Left ventricle myocardium inferior (tissue), 1 donor: ENCODE measurements at regions not wholly inside any gene's neighbourhood (a gene's known extent, or its start where the extent isn't known, plus 50 kb on each side); places are given as distances from the start of the nearest gene placed in this dataset.
A peak's percentile ranks its signal among the peaks of the same experiment; 100 is the strongest.

Experiments used
- DNase-seq: peaks from one replicate; pipeline ENCODE4 v3.0.0-alpha.2; 2020
- H3K27ac ChIP-seq: fragments of 200-600 bp; replicated peaks from 2 replicates; pipeline ENCODE4 v1.8.0; 2021
- H3K27me3 ChIP-seq: fragments of 200-600 bp; 2 replicates; pipeline ENCODE4 v1.8.0; 2021; ENCODE audit warnings: low read depth
- H3K36me3 ChIP-seq: fragments of 200-600 bp; 2 replicates; pipeline ENCODE4 v1.8.0; 2021
- H3K4me1 ChIP-seq: fragments of 200-600 bp; 2 replicates; pipeline ENCODE4 v1.8.0; 2021
- H3K4me3 ChIP-seq: fragments of 200-600 bp; 2 replicates; pipeline ENCODE4 v1.8.0; 2021; ENCODE audit warnings: mild to moderate bottlenecking, moderate library complexity
- H3K9me3 ChIP-seq: fragments of 200-600 bp; replicated peaks from 2 replicates; pipeline ENCODE4 v1.8.0; 2021
- intact Hi-C: fragments of 100-400 bp; cut with micrococcal nuclease; formaldehyde crosslinking; loops from one replicate; pipeline ENCODE4 v1.11.0; 2022
- TF ChIP-seq, protein P1 (sequence below): fragments of 200-600 bp; IDR thresholded peaks from 2 replicates; pipeline ENCODE4 v1.8.0; 2021; ENCODE audit warnings: antibody characterized with exemption, mild to moderate bottlenecking, borderline replicate concordance
- donor health status: DM: no; HTN: yes; CAD: no; lungs with severe emphysema.

DNA sequence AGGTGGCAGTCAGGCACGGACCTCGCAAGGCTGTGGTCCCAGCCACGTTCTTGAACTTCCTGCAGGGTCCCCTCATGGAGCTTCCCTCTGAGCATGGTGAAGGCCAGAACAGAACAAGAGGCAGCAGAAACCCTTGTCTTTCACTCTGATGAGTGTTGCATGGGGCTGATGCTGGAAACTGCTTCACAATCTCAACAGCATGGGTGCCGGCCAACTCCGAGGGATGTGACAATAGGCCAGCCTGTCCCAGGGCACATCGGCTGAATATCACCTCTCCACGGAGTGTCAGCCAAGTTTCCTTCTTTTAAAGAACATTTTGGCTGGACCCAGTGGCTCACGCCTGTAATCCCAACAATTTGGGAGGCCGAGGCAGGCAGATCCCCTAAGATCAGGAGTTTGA, 173.9 kb downstream of the FOXO1 start:
- intact Hi-C loops: no loop called here
- DNase-seq: peak; percentile 74
- no peaks in the 10 kb centered on the region for H3K27me3 ChIP-seq
- peak overlapping the region; percentile 69 for H3K27ac ChIP-seq
- H3K4me3 ChIP-seq: no peak overlapping the region
- H3K9me3 ChIP-seq: no peaks in the 10 kb centered on the region
- peaks cover 23% of the 10 kb centered on the region for H3K4me1 ChIP-seq
- TF ChIP-seq, protein P1, sequence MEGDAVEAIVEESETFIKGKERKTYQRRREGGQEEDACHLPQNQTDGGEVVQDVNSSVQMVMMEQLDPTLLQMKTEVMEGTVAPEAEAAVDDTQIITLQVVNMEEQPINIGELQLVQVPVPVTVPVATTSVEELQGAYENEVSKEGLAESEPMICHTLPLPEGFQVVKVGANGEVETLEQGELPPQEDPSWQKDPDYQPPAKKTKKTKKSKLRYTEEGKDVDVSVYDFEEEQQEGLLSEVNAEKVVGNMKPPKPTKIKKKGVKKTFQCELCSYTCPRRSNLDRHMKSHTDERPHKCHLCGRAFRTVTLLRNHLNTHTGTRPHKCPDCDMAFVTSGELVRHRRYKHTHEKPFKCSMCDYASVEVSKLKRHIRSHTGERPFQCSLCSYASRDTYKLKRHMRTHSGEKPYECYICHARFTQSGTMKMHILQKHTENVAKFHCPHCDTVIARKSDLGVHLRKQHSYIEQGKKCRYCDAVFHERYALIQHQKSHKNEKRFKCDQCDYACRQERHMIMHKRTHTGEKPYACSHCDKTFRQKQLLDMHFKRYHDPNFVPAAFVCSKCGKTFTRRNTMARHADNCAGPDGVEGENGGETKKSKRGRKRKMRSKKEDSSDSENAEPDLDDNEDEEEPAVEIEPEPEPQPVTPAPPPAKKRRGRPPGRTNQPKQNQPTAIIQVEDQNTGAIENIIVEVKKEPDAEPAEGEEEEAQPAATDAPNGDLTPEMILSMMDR: no peak
- H3K36me3 ChIP-seq: no peaks in the 10 kb centered on the region

DNA sequence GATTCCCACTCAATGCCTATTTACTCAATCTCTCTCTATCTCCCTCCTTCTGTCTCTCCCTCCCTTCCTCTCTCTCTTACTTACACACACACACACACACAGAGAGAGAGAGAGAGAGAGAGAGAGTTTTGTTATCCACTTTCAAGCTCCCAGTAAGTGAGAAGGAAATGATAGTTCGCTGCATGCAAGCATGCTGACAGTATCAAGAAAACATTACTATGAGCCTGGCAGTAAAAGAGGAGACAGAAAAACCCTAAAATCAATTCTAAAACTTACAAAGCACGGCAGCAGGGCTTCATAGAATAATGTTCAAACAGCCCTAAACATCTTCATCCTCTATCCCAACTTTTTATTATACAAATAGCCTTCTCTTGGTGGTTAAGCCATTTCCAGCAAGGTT, 171.9 kb downstream of the FOXO1 start:
- H3K36me3 ChIP-seq: no peaks in the 10 kb centered on the region
- TF ChIP-seq, protein P1: no peak
- DNase-seq: no peak
- intact Hi-C loops: no loop called here
- H3K4me3 ChIP-seq: no peak overlapping the region
- H3K27me3 ChIP-seq: no peaks in the 10 kb centered on the region
- no peak overlapping the region for H3K27ac ChIP-seq
- peaks cover 23% of the 10 kb centered on the region for H3K4me1 ChIP-seq
- H3K9me3 ChIP-seq: no peaks in the 10 kb centered on the region

DNA sequence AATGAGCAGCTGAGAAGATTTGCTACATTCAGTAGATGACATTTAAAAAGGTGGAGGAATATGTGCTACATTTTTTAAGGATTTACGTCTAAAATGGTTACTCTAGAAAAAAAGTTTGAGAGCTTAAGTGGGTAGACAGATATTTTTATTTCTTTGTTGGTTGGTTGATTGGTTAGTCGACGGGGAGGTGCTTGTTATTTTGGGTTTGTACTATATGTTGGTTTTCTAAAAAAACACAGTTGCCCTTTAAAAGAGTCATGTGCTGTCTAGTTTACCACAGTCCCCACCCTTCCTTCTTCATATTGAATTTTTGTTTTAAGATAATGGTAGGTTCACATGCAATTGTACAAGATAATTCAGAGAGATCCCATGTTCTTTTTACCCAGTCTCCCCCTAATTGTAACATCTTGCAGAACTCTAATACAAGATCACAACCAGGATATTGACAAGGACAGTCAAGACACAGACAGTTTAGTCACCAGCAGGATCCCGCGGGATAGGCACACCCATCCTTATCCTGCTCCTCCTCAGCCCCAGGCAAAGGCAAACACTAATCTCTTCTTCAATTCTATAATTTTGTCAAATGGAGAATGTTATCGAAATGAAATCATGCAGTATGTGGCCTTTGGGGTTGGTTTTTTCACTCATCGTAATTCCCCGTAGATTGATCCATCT, 171.4 kb downstream of the FOXO1 start:
- H3K9me3 ChIP-seq: no peaks in the 10 kb centered on the region
- H3K27me3 ChIP-seq: no peaks in the 10 kb centered on the region
- H3K4me1 ChIP-seq: peaks cover 23% of the 10 kb centered on the region
- H3K27ac ChIP-seq: peak overlapping the region; percentile 45
- no peak for DNase-seq
- H3K4me3 ChIP-seq: no peak overlapping the region
- no peaks in the 10 kb centered on the region for H3K36me3 ChIP-seq
- intact Hi-C loops: no loop called here
- TF ChIP-seq, protein P1: no peak

DNA sequence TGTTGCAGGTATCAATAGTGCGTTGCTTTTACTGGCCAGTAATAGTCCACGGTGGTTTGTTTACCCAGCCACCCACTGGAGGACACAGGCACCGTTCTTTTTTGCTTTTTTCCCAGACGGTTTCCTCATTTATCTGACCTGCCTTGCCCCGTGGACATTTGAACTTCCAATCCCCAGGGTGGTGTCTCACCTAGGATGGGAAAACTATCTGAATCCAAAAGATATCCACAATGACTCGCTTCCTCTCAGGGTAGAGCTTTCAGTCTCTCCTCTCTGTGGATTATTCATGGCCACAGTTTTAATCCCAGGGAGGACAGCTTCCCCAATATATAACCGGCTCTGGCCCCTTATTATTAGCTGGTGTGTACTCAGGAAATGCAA, 170.8 kb downstream of the FOXO1 start:
- no peaks in the 10 kb centered on the region for H3K9me3 ChIP-seq
- intact Hi-C loops: no loop called here
- no peaks in the 10 kb centered on the region for H3K27me3 ChIP-seq
- no peak for DNase-seq
- no peaks in the 10 kb centered on the region for H3K36me3 ChIP-seq
- TF ChIP-seq, protein P1: no peak
- no peak overlapping the region for H3K4me3 ChIP-seq
- peaks cover 23% of the 10 kb centered on the region for H3K4me1 ChIP-seq
- H3K27ac ChIP-seq: peak overlapping the region; percentile 45

DNA sequence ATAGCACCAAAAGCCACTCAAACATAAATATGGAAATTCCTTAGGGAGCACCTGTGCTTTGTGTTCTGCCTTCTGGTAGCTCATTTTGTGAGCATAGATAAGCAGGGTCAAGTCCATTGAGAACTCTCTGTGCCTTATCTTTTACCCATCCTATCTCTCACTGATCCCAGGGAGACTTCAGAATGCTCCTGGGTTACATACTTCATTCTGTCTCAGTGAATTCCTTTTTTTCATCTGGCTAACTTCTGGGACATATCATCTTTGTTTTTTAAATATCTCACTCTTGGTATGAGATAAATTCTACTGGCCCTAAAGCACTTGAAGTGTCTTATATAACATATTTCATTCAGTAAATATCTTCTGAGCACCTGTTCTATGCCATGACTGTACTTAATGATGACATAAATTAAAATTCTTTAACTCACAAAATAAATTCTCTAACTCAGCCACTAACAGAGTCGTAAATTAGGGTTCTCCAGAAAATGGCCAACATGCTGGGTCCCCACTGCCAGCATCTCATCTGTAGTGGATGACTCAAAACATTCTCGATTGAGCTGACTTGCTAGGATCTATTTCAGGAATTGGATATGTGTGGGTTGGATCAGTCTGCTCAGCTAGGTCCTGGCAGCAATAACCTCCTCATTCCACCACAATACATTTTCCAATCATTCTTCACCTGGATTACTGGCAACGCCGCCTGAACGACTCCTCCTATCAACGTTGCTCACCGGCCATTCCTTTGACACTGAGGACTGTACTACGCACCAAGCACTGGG, 170.2 kb downstream of the FOXO1 start:
- no peak for DNase-seq
- intact Hi-C loops: no loop called here
- no peak overlapping the region for H3K4me3 ChIP-seq
- H3K36me3 ChIP-seq: no peaks in the 10 kb centered on the region
- peak overlapping the region; percentile 45 for H3K27ac ChIP-seq
- no peaks in the 10 kb centered on the region for H3K27me3 ChIP-seq
- peaks cover 23% of the 10 kb centered on the region for H3K4me1 ChIP-seq
- TF ChIP-seq, protein P1: no peak
- no peaks in the 10 kb centered on the region for H3K9me3 ChIP-seq
